ENCODE measurements at regions not wholly inside any gene's neighbourhood (a gene's known extent, or its start where the extent isn't known, plus 50 kb on each side); places are given as distances from the start of the nearest gene placed in this dataset.

GRCh38 chr14:101129521-101130167 lies 226.1 kb upstream of the RTL1 start:
- no TSS peak for BruUV-seq (replicated peaks)
- ChIA-PET CTCF (no interaction called here), POLR2A (no interaction called here)
- no peaks in the 10 kb centered on the region for H3K9me3 Mint-ChIP-seq (ENCODE audit: unreplicated experiment)
- H3K4me1 Mint-ChIP-seq (ENCODE audit: insufficient read depth, unreplicated experiment) = no peaks in the 10 kb centered on the region
- DNase-seq (ENCODE audit: unreplicated experiment) = no peak
- H3K36me3 Mint-ChIP-seq (ENCODE audit: insufficient read depth, unreplicated experiment) = no peaks in the 10 kb centered on the region
- H3K27ac Mint-ChIP-seq (ENCODE audit: low read depth, unreplicated experiment) = no peak overlapping the region
- no peak overlapping the region for H3K4me3 Mint-ChIP-seq (ENCODE audit: unreplicated experiment)
- intact Hi-C loops (cut with micrococcal nuclease) = no loop called here
- H3K27me3 Mint-ChIP-seq (ENCODE audit: insufficient read depth, unreplicated experiment) = peaks cover 36% of the 10 kb centered on the region
- TF ChIP-seq CTCF (IDR thresholded peaks at IDR 0.05; ENCODE audit: unreplicated experiment) = no peak

GRCh38 chr14:101130861-101131260 lies 227.3 kb upstream of the RTL1 start:
- ChIA-PET POLR2A (interaction anchor here (0.6 kb wide), 2 partner anchors 8 to 137 kb away, joined by 3 to 4 read pairs; no protein-coding TSS in a partner anchor), CTCF (interaction anchor here (0.6 to 1.1 kb wide), 3 partner anchors 99 to 427 kb away, joined by 3 read pairs; no protein-coding TSS in a partner anchor)
- H3K27me3 Mint-ChIP-seq (ENCODE audit: insufficient read depth, unreplicated experiment) = peaks cover 36% of the 10 kb centered on the region

GRCh38 chr14:101131451-101131916 lies 228.0 kb upstream of the RTL1 start:
- BruUV-seq (replicated peaks) = no TSS peak
- CTCF ChIA-PET = interaction anchor here (1.1 kb wide), 1 partner anchor 258 kb away, joined by 3 read pairs; no protein-coding TSS in a partner anchor
- Mint-ChIP-seq H3K36me3 (ENCODE audit: insufficient read depth, unreplicated experiment) (no peaks in the 10 kb centered on the region), H3K9me3 (ENCODE audit: unreplicated experiment) (no peaks in the 10 kb centered on the region), H3K4me1 (ENCODE audit: insufficient read depth, unreplicated experiment) (no peaks in the 10 kb centered on the region), H3K27ac (ENCODE audit: low read depth, unreplicated experiment) (no peak overlapping the region), H3K27me3 (ENCODE audit: insufficient read depth, unreplicated experiment) (peaks cover 36% of the 10 kb centered on the region), H3K4me3 (ENCODE audit: unreplicated experiment) (no peak overlapping the region)
- POLR2A ChIA-PET = interaction anchor here (0.6 kb wide), 2 partner anchors 8 to 138 kb away, joined by 3 to 4 read pairs; no protein-coding TSS in a partner anchor
- intact Hi-C loops (cut with micrococcal nuclease) = no loop called here
- TF ChIP-seq CTCF (IDR thresholded peaks at IDR 0.05; ENCODE audit: unreplicated experiment) = no peak
- DNase-seq (ENCODE audit: unreplicated experiment) = no peak

More at GRCh38 chr14:101130861-101131260, 227.3 kb upstream of the RTL1 start:
- Mint-ChIP-seq H3K36me3 (ENCODE audit: insufficient read depth, unreplicated experiment) (no peaks in the 10 kb centered on the region), H3K27ac (ENCODE audit: low read depth, unreplicated experiment) (no peak overlapping the region), H3K9me3 (ENCODE audit: unreplicated experiment) (no peaks in the 10 kb centered on the region), H3K4me1 (ENCODE audit: insufficient read depth, unreplicated experiment) (no peaks in the 10 kb centered on the region), H3K4me3 (ENCODE audit: unreplicated experiment) (no peak overlapping the region)
- no peak for DNase-seq (ENCODE audit: unreplicated experiment)
- BruUV-seq (replicated peaks) = no TSS peak
- intact Hi-C loops (cut with micrococcal nuclease) = no loop called here
- no peak for TF ChIP-seq CTCF (IDR thresholded peaks at IDR 0.05; ENCODE audit: unreplicated experiment)

GRCh38 chr14:101132051-101132571 lies 228.6 kb upstream of the RTL1 start:
- Mint-ChIP-seq H3K4me1 (ENCODE audit: insufficient read depth, unreplicated experiment) (no peaks in the 10 kb centered on the region), H3K36me3 (ENCODE audit: insufficient read depth, unreplicated experiment) (no peaks in the 10 kb centered on the region), H3K27ac (ENCODE audit: low read depth, unreplicated experiment) (no peak overlapping the region), H3K27me3 (ENCODE audit: insufficient read depth, unreplicated experiment) (peaks cover 36% of the 10 kb centered on the region), H3K4me3 (ENCODE audit: unreplicated experiment) (no peak overlapping the region), H3K9me3 (ENCODE audit: unreplicated experiment) (no peaks in the 10 kb centered on the region)
- intact Hi-C loops (cut with micrococcal nuclease) = no loop called here
- BruUV-seq (replicated peaks) = no TSS peak
- CTCF ChIA-PET = interaction anchor here (0.7 kb wide), 1 partner anchor 19 kb away, joined by 3 read pairs; no protein-coding TSS in a partner anchor
- POLR2A ChIA-PET = no interaction called here
- no peak for DNase-seq (ENCODE audit: unreplicated experiment)
- no peak for TF ChIP-seq CTCF (IDR thresholded peaks at IDR 0.05; ENCODE audit: unreplicated experiment)
